Activated naive CD8-positive, alpha-beta T cell treated with anti-CD3 and anti-CD28 coated beads for 36 hours (primary cell): ENCODE measurements at regions not wholly inside any gene's neighbourhood (a gene's known extent, or its start where the extent isn't known, plus 50 kb on each side); places are given as distances from the start of the nearest gene placed in this dataset.

Source experiments
- DNase-seq: peaks from one replicate; pipeline ENCODE4 v3.0.0; 2021
- H3K27ac Mint-ChIP-seq: one replicate; pipeline ENCODE4 v1.8.0; 2022; ENCODE audit warnings: mild to moderate bottlenecking, moderate library complexity, mixed read lengths
- H3K27me3 Mint-ChIP-seq: one replicate; pipeline ENCODE4 v1.8.0; 2022; ENCODE audit warnings: mild to moderate bottlenecking, mixed read lengths
- H3K36me3 Mint-ChIP-seq: one replicate; pipeline ENCODE4 v1.8.0; 2021; ENCODE audit warnings: mild to moderate bottlenecking, mixed read lengths
- H3K4me1 Mint-ChIP-seq: one replicate; pipeline ENCODE4 v1.8.0; 2021; ENCODE audit warnings: mixed read lengths
- H3K4me3 Mint-ChIP-seq: one replicate; pipeline ENCODE4 v1.8.0; 2022; ENCODE audit warnings: mild to moderate bottlenecking, moderate library complexity, mixed read lengths
- H3K9me3 Mint-ChIP-seq: one replicate; pipeline ENCODE4 v1.8.0; 2022; ENCODE audit warnings: mixed read lengths

DNA sequence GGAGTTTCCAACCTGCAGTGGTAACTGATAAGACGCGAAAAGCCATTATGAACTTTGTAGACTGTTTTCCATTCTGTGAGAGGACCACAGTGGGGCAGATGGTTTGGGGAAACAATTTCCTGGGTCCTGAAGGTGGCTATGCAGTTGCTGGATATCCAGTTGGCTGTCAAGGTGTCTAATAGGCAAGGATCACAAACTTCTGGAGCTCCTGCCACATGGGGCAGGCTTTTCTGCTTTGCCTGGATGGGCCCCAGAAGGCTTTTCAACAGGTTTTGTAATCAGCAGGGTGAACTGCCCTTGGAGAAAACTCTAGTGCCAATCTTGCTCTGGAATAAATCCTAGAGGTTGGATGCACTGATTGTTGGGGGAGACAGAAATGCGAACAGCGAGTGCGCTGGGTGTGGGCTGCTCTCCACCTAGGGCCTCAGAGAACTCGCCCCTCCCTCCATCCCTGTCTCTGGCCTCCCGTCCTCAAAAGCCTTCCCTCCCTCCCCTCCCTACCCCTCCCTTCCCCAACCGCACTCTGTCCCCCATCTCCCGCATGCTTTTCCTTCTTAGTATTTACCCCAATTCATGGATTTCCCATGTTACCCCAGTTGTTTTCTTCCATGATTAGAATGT, 210.3 kb upstream of the USP24 start:
- DNase-seq: no peak
- no peaks in the 10 kb centered on the region for H3K9me3 Mint-ChIP-seq
- peaks cover 26% of the 10 kb centered on the region for H3K27me3 Mint-ChIP-seq
- H3K36me3 Mint-ChIP-seq: no peaks in the 10 kb centered on the region
- no peak overlapping the region for H3K27ac Mint-ChIP-seq
- H3K4me1 Mint-ChIP-seq: no peaks in the 10 kb centered on the region
- H3K4me3 Mint-ChIP-seq: no peak overlapping the region

GRCh38 chr1:55423376-55423775, 208.2 kb upstream of the USP24 start:
- Mint-ChIP-seq H3K27ac (no peak overlapping the region), H3K4me3 (no peak overlapping the region), H3K27me3 (peaks cover 18% of the 10 kb centered on the region), H3K4me1 (no peaks in the 10 kb centered on the region), H3K36me3 (no peaks in the 10 kb centered on the region), H3K9me3 (no peaks in the 10 kb centered on the region)
- DNase-seq: no peak

GRCh38 chr1:55420929-55421716, 206.0 kb upstream of the USP24 start:
- peaks cover 10% of the 10 kb centered on the region for H3K27me3 Mint-ChIP-seq

GRCh38 chr1:55420026-55420425, 204.9 kb upstream of the USP24 start:
- no peak for DNase-seq
- Mint-ChIP-seq H3K9me3 (no peaks in the 10 kb centered on the region), H3K4me3 (no peak overlapping the region), H3K27me3 (peaks cover 16% of the 10 kb centered on the region), H3K4me1 (no peaks in the 10 kb centered on the region), H3K27ac (no peak overlapping the region), H3K36me3 (no peaks in the 10 kb centered on the region)

More at GRCh38 chr1:55420929-55421716, 206.0 kb upstream of the USP24 start:
- Mint-ChIP-seq H3K36me3 (no peaks in the 10 kb centered on the region), H3K9me3 (no peaks in the 10 kb centered on the region), H3K4me3 (no peak overlapping the region), H3K27ac (no peak overlapping the region), H3K4me1 (no peaks in the 10 kb centered on the region)
- no peak for DNase-seq

DNA sequence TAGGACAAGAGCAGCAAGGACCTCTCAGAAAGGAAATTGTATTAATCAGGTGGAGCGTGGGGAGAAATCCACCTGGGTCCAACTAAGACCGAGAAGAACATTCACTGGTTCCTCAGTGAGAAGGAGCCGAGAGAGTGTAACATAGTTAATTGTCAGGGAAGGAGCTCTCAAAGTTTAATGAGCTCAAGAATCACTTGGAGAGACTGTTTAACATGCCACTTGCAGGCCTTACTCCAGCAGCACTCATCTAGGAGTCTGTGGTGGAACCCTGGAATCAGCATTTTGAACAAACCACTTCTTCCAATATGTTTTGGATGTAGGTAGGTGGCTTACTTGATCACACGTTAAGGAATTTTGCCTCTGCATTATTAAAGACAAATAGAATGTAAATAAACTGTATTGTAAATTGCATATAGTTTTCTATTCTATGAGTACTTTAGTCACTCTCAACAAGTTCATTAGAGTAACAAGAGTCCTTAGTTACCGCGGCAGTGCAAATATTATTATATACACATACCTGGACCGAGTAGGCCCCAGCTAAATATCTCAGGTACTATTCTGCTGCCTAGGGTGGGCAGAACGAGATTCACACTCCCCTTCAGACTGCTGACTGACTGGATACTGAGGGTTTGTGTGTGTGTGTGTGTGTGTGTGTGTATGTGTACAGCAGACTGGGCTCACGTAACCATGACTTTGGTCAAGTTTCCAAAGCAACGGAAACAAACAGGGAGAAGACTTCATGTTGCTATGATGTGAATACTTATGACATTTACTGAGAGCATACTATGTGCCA, 203.2 kb upstream of the USP24 start:
- no peak for DNase-seq
- Mint-ChIP-seq H3K9me3 (no peaks in the 10 kb centered on the region), H3K36me3 (no peaks in the 10 kb centered on the region), H3K4me1 (no peaks in the 10 kb centered on the region), H3K27me3 (peaks cover 12% of the 10 kb centered on the region), H3K4me3 (no peak overlapping the region), H3K27ac (no peak overlapping the region)

DNA sequence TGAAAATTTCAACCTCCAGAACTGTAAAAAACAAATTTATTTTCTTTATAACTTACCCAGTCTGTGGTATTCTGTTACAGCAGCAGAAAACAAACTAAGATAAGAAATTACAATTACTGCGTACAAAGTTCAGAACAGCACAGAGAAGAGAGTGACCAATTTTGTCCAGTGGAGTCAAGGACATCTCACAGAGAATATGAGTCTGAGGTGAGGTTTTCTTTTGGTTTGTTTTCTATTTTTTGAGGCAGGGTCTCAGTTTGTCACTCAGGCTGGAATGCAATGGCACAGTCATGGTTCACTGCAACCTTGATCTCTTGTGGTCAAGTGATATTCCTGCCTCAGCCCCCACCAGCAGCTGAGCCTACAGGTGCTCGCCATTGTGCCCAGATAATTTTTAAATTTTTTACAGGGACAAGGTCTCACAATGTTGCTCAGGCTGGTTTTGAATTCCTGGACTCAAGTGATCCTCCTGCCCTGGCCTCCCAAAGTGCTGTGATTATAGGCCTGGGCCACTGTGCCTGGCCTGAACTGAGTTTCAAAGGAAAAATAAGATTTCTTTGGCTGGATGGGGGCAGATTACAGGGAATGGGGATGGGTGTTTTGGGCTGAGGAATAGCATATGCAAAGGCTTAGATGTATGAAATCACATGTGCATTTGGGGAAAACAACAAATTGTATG, 201.1 kb upstream of the USP24 start:
- H3K4me1 Mint-ChIP-seq: no peaks in the 10 kb centered on the region
- H3K36me3 Mint-ChIP-seq: no peaks in the 10 kb centered on the region
- no peak overlapping the region for H3K27ac Mint-ChIP-seq
- H3K27me3 Mint-ChIP-seq: peaks cover 12% of the 10 kb centered on the region
- H3K9me3 Mint-ChIP-seq: peaks cover 2% of the 10 kb centered on the region
- no peak overlapping the region for H3K4me3 Mint-ChIP-seq
- no peak for DNase-seq

- H3K4me3 Mint-ChIP-seq: no peak overlapping the region
- H3K27ac Mint-ChIP-seq: no peak overlapping the region
- no peaks in the 10 kb centered on the region for H3K36me3 Mint-ChIP-seq
- peaks cover 6% of the 10 kb centered on the region for H3K27me3 Mint-ChIP-seq
- DNase-seq: no peak
- H3K9me3 Mint-ChIP-seq: peaks cover 2% of the 10 kb centered on the region
- H3K4me1 Mint-ChIP-seq: no peaks in the 10 kb centered on the region
These were observed 198.1 kb upstream of the USP24 start for GRCh38 chr1:55413286-55413685.

DNA sequence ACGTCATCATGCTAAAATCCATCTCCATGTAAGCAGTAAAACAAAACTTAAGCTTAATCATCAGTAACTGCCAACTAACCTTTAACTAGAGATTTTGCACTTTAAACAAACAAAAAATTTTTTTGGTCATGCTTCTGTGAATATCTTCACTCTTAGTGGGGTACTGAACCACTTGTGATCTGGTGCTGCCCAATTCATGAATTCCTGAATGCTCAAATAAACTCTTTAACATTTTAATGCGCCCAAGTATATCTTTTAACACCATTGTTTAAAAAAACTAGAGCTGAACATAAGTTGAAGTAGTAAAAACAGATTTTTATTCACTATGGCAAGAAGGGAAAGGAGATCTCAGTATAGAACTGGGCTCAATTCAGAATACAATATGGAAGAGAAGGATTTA, 196.9 kb upstream of the USP24 start:
- Mint-ChIP-seq H3K27ac (no peak overlapping the region), H3K27me3 (peaks cover 6% of the 10 kb centered on the region), H3K9me3 (peaks cover 2% of the 10 kb centered on the region), H3K4me3 (no peak overlapping the region), H3K4me1 (no peaks in the 10 kb centered on the region), H3K36me3 (no peaks in the 10 kb centered on the region)
- DNase-seq: no peak

DNA sequence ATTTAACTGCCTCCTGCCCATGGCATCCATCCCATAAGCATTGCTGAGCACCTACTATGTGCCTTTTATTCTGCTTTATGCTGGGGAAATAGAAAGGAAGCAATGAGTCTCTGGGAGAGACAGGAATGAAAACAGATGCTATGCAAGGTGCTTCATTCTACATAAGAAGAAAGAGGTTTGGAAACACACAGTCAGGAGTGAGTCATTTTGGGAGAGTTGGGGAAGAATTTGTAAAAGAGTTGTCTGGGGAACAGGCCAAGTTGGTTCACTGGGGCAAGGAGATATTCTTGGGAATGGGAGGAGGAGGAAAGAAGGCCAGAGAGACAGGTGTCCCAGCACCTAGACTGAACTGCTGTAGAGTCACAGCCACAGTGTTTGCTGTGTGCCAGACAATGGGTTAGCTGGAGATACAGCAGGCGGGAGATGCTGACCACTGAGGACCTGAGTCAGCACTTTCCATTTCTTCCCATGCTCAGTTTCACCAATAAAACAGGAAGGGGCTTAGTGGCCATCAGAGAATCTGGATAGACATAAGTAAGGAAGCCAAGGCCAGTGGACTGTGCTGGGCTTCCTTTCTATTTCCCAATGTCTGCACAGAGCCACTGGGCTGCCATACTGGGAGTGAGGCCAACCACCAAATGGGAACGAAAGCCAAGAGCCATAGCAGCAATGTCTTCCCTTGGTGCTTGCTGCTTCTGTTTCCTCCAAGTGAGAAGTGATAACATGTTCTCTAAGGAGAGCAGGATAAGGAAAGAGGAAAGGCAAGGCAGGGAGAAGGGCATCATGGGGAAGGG, 187.7 kb upstream of the USP24 start:
- Mint-ChIP-seq H3K4me3 (no peak overlapping the region), H3K36me3 (no peaks in the 10 kb centered on the region), H3K27ac (no peak overlapping the region), H3K9me3 (peaks cover 2% of the 10 kb centered on the region), H3K27me3 (peaks cover 23% of the 10 kb centered on the region), H3K4me1 (no peaks in the 10 kb centered on the region)
- DNase-seq: no peak

DNA sequence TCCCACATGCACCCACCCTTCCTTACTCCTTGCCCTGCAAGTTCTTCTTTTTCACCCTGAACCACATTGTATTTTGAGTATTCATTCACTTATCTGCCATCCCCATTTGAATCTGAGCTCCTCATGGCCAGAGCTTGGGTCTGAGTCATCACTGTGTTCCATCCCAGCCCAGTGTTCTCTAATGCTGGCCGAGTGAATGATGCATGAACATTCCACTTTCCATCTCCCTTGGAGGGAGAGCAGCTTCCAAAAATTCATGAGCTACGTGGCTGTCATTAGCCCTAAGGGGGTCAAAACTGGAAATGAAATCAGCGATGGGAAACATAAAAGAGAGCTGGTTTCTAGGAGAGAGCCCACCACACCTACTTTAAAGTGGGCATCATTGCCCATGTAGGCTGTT, 187.0 kb upstream of the USP24 start:
- Mint-ChIP-seq H3K4me1 (no peaks in the 10 kb centered on the region), H3K27ac (no peak overlapping the region), H3K9me3 (peaks cover 2% of the 10 kb centered on the region), H3K27me3 (peaks cover 23% of the 10 kb centered on the region), H3K4me3 (no peak overlapping the region), H3K36me3 (no peaks in the 10 kb centered on the region)
- no peak for DNase-seq

- Mint-ChIP-seq H3K9me3 (no peaks in the 10 kb centered on the region), H3K27me3 (peaks cover 23% of the 10 kb centered on the region), H3K4me1 (no peaks in the 10 kb centered on the region), H3K27ac (no peak overlapping the region), H3K36me3 (no peaks in the 10 kb centered on the region), H3K4me3 (no peak overlapping the region)
- DNase-seq: no peak
These were observed 185.3 kb upstream of the USP24 start for GRCh38 chr1:55400508-55400907.

- Mint-ChIP-seq H3K4me1 (no peaks in the 10 kb centered on the region), H3K27ac (no peak overlapping the region), H3K36me3 (no peaks in the 10 kb centered on the region), H3K9me3 (peaks cover 4% of the 10 kb centered on the region), H3K4me3 (no peak overlapping the region), H3K27me3 (peaks cover 26% of the 10 kb centered on the region)
- DNase-seq: no peak
These were observed 184.2 kb upstream of the USP24 start for GRCh38 chr1:55399346-55399745.

DNA sequence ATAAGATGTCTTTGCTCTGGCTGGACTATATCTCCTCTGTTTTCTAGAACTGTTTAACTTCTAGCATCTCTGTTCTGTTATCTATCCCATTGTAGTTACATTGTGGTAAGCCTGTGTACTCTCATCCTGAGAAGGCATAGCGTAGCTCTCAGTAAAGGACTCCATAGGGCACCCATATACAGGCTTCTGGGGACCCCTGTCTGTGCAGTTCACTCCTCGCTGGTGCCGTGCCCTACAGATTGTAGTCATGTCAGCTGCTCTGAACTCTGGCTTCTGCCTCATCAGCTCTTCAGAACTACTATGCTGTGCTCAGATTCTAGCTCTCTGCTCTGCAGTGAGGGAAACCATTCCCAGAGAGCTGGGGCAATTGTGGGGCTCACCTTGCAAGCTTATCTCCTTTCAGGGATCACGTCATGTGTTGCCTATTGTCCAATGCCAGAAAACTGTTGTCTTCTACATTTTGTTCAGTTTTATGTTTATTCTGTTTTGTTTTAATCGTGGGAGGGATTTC, 181.3 kb upstream of the USP24 start:
- no peak for DNase-seq
- H3K27me3 Mint-ChIP-seq: peaks cover 28% of the 10 kb centered on the region
- peaks cover 6% of the 10 kb centered on the region for H3K9me3 Mint-ChIP-seq
- no peaks in the 10 kb centered on the region for H3K4me1 Mint-ChIP-seq
- no peak overlapping the region for H3K4me3 Mint-ChIP-seq
- H3K27ac Mint-ChIP-seq: no peak overlapping the region
- no peaks in the 10 kb centered on the region for H3K36me3 Mint-ChIP-seq

- Mint-ChIP-seq H3K27me3 (peaks cover 17% of the 10 kb centered on the region), H3K4me1 (no peaks in the 10 kb centered on the region), H3K9me3 (peaks cover 4% of the 10 kb centered on the region), H3K36me3 (no peaks in the 10 kb centered on the region), H3K4me3 (no peak overlapping the region), H3K27ac (no peak overlapping the region)
- no peak for DNase-seq
These were observed 173.8 kb upstream of the USP24 start for GRCh38 chr1:55388960-55389359.
